CD14-positive monocyte (primary cell): ENCODE measurements at regions not wholly inside any gene's neighbourhood (a gene's known extent, or its start where the extent isn't known, plus 50 kb on each side); places are given as distances from the start of the nearest gene placed in this dataset.

ENCODE experiments used
- DNase-seq, 3 donors: peaks; one replicate each; pipeline ENCODE4 v3.0.0-alpha.2; 2011 to 2022
- H2AFZ ChIP-seq: 2 replicates; pipeline ENCODE4 v1.6.0; 2012; ENCODE audit warnings: mild to moderate bottlenecking, low read depth, low read length, inconsistent platforms; ENCODE audit not compliant: insufficient read depth, poor library complexity, severe bottlenecking
- H3K27ac ChIP-seq, 2 donors: 1 replicate in 1 of 2; 2 replicates in 1 of 2; pipeline ENCODE4 v1.5.1; 2012 to 2013; ENCODE audit warnings: low read length in 2 of 2, control low read depth in 1 of 2, inconsistent platforms in 1 of 2, low read depth in 1 of 2, mild to moderate bottlenecking in 1 of 2
- H3K27me3 ChIP-seq, 2 donors: one replicate each; pipeline versions ENCODE4 v1.6.0 to v1.6.1; 2011 to 2013; ENCODE audit warnings: low read length in 2 of 2; ENCODE audit not compliant: control insufficient read depth in 2 of 2, insufficient read depth in 2 of 2
- H3K36me3 ChIP-seq, 2 donors: replicated peaks in 1 of 2; 1 replicate in 1 of 2; 2 replicates in 1 of 2; pipeline versions ENCODE4 v1.5.1 to v1.6.1; 2012 to 2013; ENCODE audit warnings: low read length in 2 of 2, control low read depth in 1 of 2, inconsistent platforms in 1 of 2, mild to moderate bottlenecking in 1 of 2; ENCODE audit not compliant: insufficient read depth in 2 of 2, control insufficient read depth in 1 of 2
- H3K4me1 ChIP-seq, 2 donors: 1 replicate in 1 of 2; 2 replicates in 1 of 2; pipeline versions ENCODE4 v1.5.1 to v1.6.1; 2012 to 2013; ENCODE audit warnings: low read length in 2 of 2, control low read depth in 1 of 2, inconsistent platforms in 1 of 2, mild to moderate bottlenecking in 1 of 2, moderate library complexity in 1 of 2; ENCODE audit not compliant: insufficient read depth in 2 of 2, control insufficient read depth in 1 of 2
- H3K4me2 ChIP-seq: replicated peaks from 2 replicates; pipeline ENCODE3; 2012; ENCODE audit warnings: low read length, moderate library complexity, mild to moderate bottlenecking; ENCODE audit not compliant: poor library complexity, severe bottlenecking; ENCODE audit errors: extremely low read depth
- H3K4me3 ChIP-seq, 3 experiments: fragments of 200-600 bp in 1 of 3; sonication (generic) in 1 of 3; replicated peaks in 1 of 3; 1 replicate in 2 of 3; 2 replicates in 1 of 3; pipeline ENCODE4 v1.5.1; 2011 to 2013; ENCODE audit warnings: low read length in 3 of 3, mild to moderate bottlenecking in 3 of 3, control low read depth in 2 of 3, low read depth in 2 of 3, inconsistent platforms in 1 of 3, moderate library complexity in 1 of 3
- H3K79me2 ChIP-seq: 2 replicates; pipeline ENCODE4 v1.6.0; 2012; ENCODE audit warnings: mild to moderate bottlenecking, control low read depth, inconsistent platforms, low read length, moderate library complexity; ENCODE audit not compliant: insufficient read depth
- H3K9ac ChIP-seq: 2 replicates; pipeline ENCODE4 v1.6.0; 2017; ENCODE audit warnings: low read length, mild to moderate bottlenecking; ENCODE audit not compliant: insufficient read depth, poor library complexity, severe bottlenecking
- H3K9me3 ChIP-seq, 2 donors: replicated peaks in 1 of 2; 1 replicate in 1 of 2; 2 replicates in 1 of 2; pipeline versions ENCODE4 v1.5.1 to v1.6.1; 2012 to 2013; ENCODE audit warnings: low read length in 2 of 2, control low read depth in 1 of 2; ENCODE audit not compliant: control insufficient read depth in 1 of 2, insufficient read depth in 1 of 2
- H4K20me1 ChIP-seq: 2 replicates; pipeline ENCODE4 v1.6.0; 2012; ENCODE audit warnings: mild to moderate bottlenecking, low read length, control low read depth, moderate library complexity; ENCODE audit not compliant: insufficient read depth
- H3K27ac Mint-ChIP-seq, 7 donors: one replicate each; pipeline ENCODE4 v1.8.0; 2020; ENCODE audit warnings: mild to moderate bottlenecking in 7 of 7, mixed read lengths in 7 of 7, moderate library complexity in 6 of 7, inconsistent platforms in 2 of 7
- H3K27me3 Mint-ChIP-seq, 3 donors: one replicate each; pipeline ENCODE4 v1.8.0; 2021 to 2022; ENCODE audit warnings: low read depth in 3 of 3, mild to moderate bottlenecking in 3 of 3, mixed read lengths in 3 of 3, moderate library complexity in 3 of 3, inconsistent platforms in 1 of 3
- H3K36me3 Mint-ChIP-seq, 2 donors: one replicate each; pipeline ENCODE4 v1.8.0; 2020; ENCODE audit warnings: mixed read lengths in 2 of 2, inconsistent platforms in 1 of 2, mild to moderate bottlenecking in 1 of 2
- H3K4me1 Mint-ChIP-seq: one replicate; pipeline ENCODE4 v1.8.0; 2020; ENCODE audit warnings: mild to moderate bottlenecking, mixed read lengths
- H3K4me3 Mint-ChIP-seq, 2 donors: one replicate each; pipeline ENCODE4 v1.8.0; 2020; ENCODE audit warnings: mild to moderate bottlenecking in 2 of 2, mixed read lengths in 2 of 2, moderate library complexity in 1 of 2
- H3K9me3 Mint-ChIP-seq, 7 donors: one replicate each; pipeline ENCODE4 v1.8.0; 2020 to 2022; ENCODE audit warnings: mixed read lengths in 7 of 7, mild to moderate bottlenecking in 6 of 7, moderate library complexity in 6 of 7, inconsistent platforms in 2 of 7
- WGBS: methylation state at CpG from one replicate; pipeline ENCODE4 v1.1.5; 2013; ENCODE audit warnings: missing lambda C conversion rate; ENCODE audit not compliant: insufficient coverage; 5-methylcytosine and 5-hydroxymethylcytosine counted together
- intact Hi-C, 2 donors: fragments of 100-400 bp; cut with micrococcal nuclease; formaldehyde crosslinking; loops; one replicate each; pipeline versions ENCODE4 v1.15.0 to v1.15.1; 2023
- TF ChIP-seq, protein P1 (sequence below): fragments of 200-600 bp; IDR thresholded peaks from one replicate; pipeline ENCODE4 v1.8.0; 2022; ENCODE audit warnings: antibody characterized with exemption, mild to moderate bottlenecking

GRCh38 chr2:190150413-190150812, 87.9 kb upstream of the MSTN start:
- Histone ChIP-seq H3K4me1 (no peaks in the 10 kb centered on the region), H3K36me3 (no peaks in the 10 kb centered on the region), H2AFZ (no peak overlapping the region), H4K20me1 (no peaks in the 10 kb centered on the region), H3K4me3 (no peak overlapping the region), H3K79me2 (no peaks in the 10 kb centered on the region), H3K27ac (no peak overlapping the region), H3K27me3 (no peaks in the 10 kb centered on the region), H3K9me3 (no peaks in the 10 kb centered on the region), H3K4me2 (no peak overlapping the region), H3K9ac (no peak overlapping the region)
- no peak for DNase-seq
- intact Hi-C loops, result no loop called here
- Mint-ChIP-seq H3K4me3 (no peak overlapping the region), H3K4me1 (no peaks in the 10 kb centered on the region), H3K36me3 (no peaks in the 10 kb centered on the region), H3K27me3 (peaks cover 0 to 1% (median 0%) of the 10 kb centered on the region in 3 donors), H3K27ac (no peak overlapping the region), H3K9me3 (peaks cover 0 to 13% (median 7%) of the 10 kb centered on the region in 7 donors)
- TF ChIP-seq, protein P1, sequence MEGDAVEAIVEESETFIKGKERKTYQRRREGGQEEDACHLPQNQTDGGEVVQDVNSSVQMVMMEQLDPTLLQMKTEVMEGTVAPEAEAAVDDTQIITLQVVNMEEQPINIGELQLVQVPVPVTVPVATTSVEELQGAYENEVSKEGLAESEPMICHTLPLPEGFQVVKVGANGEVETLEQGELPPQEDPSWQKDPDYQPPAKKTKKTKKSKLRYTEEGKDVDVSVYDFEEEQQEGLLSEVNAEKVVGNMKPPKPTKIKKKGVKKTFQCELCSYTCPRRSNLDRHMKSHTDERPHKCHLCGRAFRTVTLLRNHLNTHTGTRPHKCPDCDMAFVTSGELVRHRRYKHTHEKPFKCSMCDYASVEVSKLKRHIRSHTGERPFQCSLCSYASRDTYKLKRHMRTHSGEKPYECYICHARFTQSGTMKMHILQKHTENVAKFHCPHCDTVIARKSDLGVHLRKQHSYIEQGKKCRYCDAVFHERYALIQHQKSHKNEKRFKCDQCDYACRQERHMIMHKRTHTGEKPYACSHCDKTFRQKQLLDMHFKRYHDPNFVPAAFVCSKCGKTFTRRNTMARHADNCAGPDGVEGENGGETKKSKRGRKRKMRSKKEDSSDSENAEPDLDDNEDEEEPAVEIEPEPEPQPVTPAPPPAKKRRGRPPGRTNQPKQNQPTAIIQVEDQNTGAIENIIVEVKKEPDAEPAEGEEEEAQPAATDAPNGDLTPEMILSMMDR, result no peak
- 100% methylated on average over 2 of the region's 3 CpGs for WGBS

GRCh38 chr2:190149908-190150307, 87.4 kb upstream of the MSTN start:
- H3K9ac ChIP-seq, result no peak overlapping the region
- H3K4me3 ChIP-seq, result no peak overlapping the region
- TF ChIP-seq, protein P1, result no peak
- no peak overlapping the region for H2AFZ ChIP-seq
- DNase-seq, result no peak
- H4K20me1 ChIP-seq, result no peaks in the 10 kb centered on the region
- no peak overlapping the region for H3K4me3 Mint-ChIP-seq
- H3K27me3 Mint-ChIP-seq, result peaks cover 0 to 1% (median 0%) of the 10 kb centered on the region in 3 donors
- H3K4me1 Mint-ChIP-seq, result no peaks in the 10 kb centered on the region
- no peak overlapping the region for H3K27ac ChIP-seq
- no peak overlapping the region for H3K4me2 ChIP-seq
- no peaks in the 10 kb centered on the region for H3K36me3 ChIP-seq
- peaks cover 0 to 15% (median 7%) of the 10 kb centered on the region in 7 donors for H3K9me3 Mint-ChIP-seq
- intact Hi-C loops, result no loop called here
- H3K79me2 ChIP-seq, result no peaks in the 10 kb centered on the region
- no peaks in the 10 kb centered on the region for H3K27me3 ChIP-seq
- no peaks in the 10 kb centered on the region for H3K9me3 ChIP-seq
- no peaks in the 10 kb centered on the region for H3K4me1 ChIP-seq
- 89% methylated on average over 5 of the region's 6 CpGs for WGBS
- H3K27ac Mint-ChIP-seq, result no peak overlapping the region
- no peaks in the 10 kb centered on the region for H3K36me3 Mint-ChIP-seq
